ENCODE measurements at regions not wholly inside any gene's neighbourhood (a gene's known extent, or its start where the extent isn't known, plus 50 kb on each side); places are given as distances from the start of the nearest gene placed in this dataset.
"Not testable (repeated sequence)": the region's sequence is repeated elsewhere in the genome, so short reads cannot be mapped to it uniquely, and the experiment has no call there.

DNA sequence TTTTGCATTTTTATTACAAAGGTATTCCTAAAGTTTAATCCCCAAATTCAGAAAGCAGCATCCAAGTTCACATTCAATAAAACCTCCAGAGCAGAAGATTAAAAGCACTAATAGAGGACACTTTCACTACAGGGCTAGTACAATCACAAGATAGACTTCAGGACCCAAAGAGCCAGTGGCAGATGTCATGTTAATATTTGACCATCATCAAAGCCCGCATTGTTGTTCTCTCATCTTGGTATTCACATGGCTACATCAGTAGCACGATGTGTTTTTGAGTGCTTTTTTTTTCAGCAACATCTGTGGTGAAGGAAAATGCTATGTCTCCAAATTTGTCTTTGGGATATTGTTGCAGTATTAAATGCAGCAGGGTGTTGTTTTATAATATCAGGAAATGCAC is 134.3 kb downstream of the ARL4A start:
- Mint-ChIP-seq H3K9me3 (no peaks in the 10 kb centered on the region), H3K36me3 (ENCODE audit: low read depth) (no peaks in the 10 kb centered on the region), H3K27ac (no peak overlapping the region), H3K4me1 (no peaks in the 10 kb centered on the region), H3K27me3 (no peaks in the 10 kb centered on the region), H3K4me3 (no peak overlapping the region)
- ChIA-PET POLR2A (no interaction called here), CTCF (no interaction called here)
- no peak for DNase-seq

DNA sequence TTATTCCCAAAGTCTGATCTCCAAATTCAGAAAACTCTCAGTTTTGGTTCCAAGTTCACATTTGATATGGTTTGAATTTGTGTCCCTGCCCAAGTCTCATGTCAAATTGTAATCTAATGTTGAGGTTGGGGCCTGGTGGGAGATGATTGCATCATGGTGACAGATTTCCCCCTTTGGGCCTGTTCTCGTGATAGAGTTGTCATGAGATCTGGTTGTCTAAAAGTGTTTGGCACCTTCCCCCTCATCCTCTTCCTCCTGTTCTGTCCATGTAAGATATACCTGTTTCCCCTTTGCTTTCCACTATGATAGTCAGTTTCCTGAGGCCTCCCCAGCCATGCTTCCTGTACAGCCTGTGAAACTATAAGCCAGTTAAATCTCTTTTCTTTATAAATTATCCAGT is 138.6 kb downstream of the ARL4A start:
- H3K27me3 Mint-ChIP-seq = no peaks in the 10 kb centered on the region
- no peaks in the 10 kb centered on the region for H3K9me3 Mint-ChIP-seq
- POLR2A ChIA-PET = no interaction called here
- H3K27ac Mint-ChIP-seq = no peak overlapping the region
- H3K36me3 Mint-ChIP-seq (ENCODE audit: low read depth) = no peaks in the 10 kb centered on the region
- CTCF ChIA-PET = no interaction called here
- H3K4me1 Mint-ChIP-seq = no peaks in the 10 kb centered on the region
- DNase-seq = no peak
- no peak overlapping the region for H3K4me3 Mint-ChIP-seq

DNA sequence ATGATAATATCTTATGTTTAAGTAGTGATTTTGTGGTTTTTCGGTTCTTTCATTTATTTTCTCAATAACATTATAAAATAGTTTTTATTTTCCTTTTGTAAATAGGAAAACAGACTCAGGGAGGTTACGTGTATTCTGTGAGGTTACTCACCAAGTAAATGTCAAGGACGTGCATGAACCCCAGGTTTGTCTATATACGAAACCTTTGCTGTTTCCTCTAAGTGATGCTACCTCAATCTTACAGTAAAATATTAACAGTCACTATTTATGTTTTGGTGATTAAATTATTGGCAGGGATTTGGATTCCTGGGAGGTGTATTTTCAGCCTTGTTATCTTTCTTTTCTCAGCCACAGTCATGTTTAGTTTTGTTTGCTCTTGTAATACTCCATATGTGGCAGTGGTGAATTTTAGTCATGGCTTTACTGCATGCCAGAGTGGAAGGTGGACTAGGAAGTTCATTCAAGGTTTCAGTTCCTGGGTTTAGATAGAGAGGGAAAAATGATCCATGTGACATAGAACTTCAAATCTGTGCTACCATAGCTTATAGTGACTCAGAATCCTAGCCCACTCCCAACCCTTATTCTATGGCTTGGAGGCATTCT is 139.9 kb downstream of the ARL4A start:
- no peaks in the 10 kb centered on the region for H3K9me3 Mint-ChIP-seq
- H3K36me3 Mint-ChIP-seq (ENCODE audit: low read depth) = no peaks in the 10 kb centered on the region
- H3K27ac Mint-ChIP-seq = no peak overlapping the region
- no peak for DNase-seq
- H3K4me1 Mint-ChIP-seq = no peaks in the 10 kb centered on the region
- ChIA-PET CTCF (no interaction called here), POLR2A (no interaction called here)
- H3K27me3 Mint-ChIP-seq = no peaks in the 10 kb centered on the region
- no peak overlapping the region for H3K4me3 Mint-ChIP-seq

DNA sequence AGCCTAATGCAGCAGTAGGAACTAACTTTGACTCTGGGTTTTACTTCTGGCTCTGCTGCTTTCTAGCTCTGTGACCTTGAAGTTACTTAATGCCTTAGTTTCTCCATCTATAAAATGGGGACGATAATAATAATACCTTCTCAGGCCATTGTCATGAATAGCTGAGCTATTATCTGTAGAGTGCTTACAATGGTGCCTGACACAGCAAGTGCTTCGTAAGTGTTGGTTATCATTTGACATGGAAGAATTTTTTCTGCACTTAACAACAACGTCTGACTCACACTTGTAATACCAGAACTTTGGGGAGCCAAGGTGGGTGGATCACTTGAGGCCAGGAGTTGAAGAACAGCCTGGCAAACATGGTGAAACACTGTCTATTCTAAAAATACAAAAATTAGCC is 140.5 kb downstream of the ARL4A start:
- ChIA-PET POLR2A (no interaction called here), CTCF (no interaction called here)
- Mint-ChIP-seq H3K36me3 (ENCODE audit: low read depth) (no peaks in the 10 kb centered on the region), H3K27me3 (no peaks in the 10 kb centered on the region), H3K9me3 (peaks cover 3% of the 10 kb centered on the region), H3K27ac (no peak overlapping the region), H3K4me3 (no peak overlapping the region), H3K4me1 (no peaks in the 10 kb centered on the region)
- DNase-seq = no peak

DNA sequence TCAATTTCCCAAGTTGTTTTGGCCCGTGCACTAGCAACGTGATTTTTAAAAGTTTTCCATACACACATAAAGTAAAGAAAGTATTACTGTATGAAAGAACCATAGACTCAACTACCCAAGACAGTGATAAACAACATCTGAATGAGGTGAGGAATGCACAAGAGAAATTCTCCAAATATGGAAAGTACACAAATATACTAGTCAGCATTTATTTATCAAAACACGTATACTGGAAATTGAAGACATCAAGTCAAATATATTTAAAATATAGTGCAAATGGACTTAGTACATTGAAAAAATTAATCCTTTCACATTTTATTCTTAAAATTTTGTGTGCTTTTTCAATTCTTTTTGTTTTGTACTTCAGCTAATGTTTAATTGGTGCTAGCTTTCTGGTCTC is 143.6 kb downstream of the ARL4A start:
- ChIA-PET CTCF (no interaction called here), POLR2A (no interaction called here)
- Mint-ChIP-seq H3K4me1 (no peaks in the 10 kb centered on the region), H3K9me3 (peaks cover 15% of the 10 kb centered on the region), H3K4me3 (no peak overlapping the region), H3K36me3 (ENCODE audit: low read depth) (no peaks in the 10 kb centered on the region), H3K27ac (no peak overlapping the region), H3K27me3 (no peaks in the 10 kb centered on the region)
- DNase-seq = no peak

DNA sequence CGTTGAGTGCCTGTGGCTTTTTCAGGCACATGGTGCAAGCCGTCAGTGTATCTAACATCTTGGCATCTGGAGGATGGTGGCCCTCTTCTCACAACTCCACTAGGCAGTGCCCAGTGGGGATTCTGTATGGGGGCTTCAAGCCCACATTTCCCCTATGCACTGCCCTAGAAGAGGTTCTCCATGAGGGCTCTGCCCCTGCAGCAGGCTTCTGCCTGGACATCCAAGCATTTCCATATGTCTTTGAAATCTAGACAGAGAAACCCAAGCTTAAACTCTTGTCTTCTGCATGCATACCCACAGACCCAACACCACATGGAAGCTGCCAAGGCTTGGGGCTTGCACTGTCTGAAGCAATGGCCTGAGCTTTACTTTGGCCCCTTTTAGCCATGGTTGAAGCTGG is 146.4 kb downstream of the ARL4A start:
- peaks cover 15% of the 10 kb centered on the region for H3K9me3 Mint-ChIP-seq
- H3K36me3 Mint-ChIP-seq (ENCODE audit: low read depth) = no peaks in the 10 kb centered on the region
- no peak overlapping the region for H3K27ac Mint-ChIP-seq
- H3K4me3 Mint-ChIP-seq = no peak overlapping the region
- H3K4me1 Mint-ChIP-seq = no peaks in the 10 kb centered on the region
- POLR2A ChIA-PET = no interaction called here
- CTCF ChIA-PET = no interaction called here
- no peak for DNase-seq
- H3K27me3 Mint-ChIP-seq = no peaks in the 10 kb centered on the region

DNA sequence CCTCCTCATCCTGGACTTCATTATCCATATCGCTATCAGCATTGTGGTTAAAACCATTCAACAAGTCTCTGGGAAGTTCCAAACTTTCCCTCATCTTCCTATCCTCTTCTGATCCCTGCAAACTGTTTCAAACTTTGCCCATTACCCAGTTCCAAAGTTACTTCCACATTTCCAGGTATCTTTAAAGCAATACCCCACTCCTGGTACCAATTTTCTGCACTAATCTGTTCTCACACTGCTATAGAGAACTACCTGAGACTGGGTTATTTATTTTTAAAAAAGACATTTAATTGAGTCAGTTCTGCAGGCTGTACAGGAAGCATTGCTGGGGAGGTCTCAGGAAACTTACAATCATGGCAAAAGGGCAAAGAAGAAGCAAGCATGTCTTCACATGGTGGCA is 147.3 kb downstream of the ARL4A start:
- Mint-ChIP-seq H3K27me3 (no peaks in the 10 kb centered on the region), H3K4me3 (no peak overlapping the region), H3K27ac (no peak overlapping the region), H3K4me1 (no peaks in the 10 kb centered on the region), H3K36me3 (ENCODE audit: low read depth) (no peaks in the 10 kb centered on the region), H3K9me3 (peaks cover 15% of the 10 kb centered on the region)
- POLR2A ChIA-PET = no interaction called here
- CTCF ChIA-PET = no interaction called here
- DNase-seq = no peak

DNA sequence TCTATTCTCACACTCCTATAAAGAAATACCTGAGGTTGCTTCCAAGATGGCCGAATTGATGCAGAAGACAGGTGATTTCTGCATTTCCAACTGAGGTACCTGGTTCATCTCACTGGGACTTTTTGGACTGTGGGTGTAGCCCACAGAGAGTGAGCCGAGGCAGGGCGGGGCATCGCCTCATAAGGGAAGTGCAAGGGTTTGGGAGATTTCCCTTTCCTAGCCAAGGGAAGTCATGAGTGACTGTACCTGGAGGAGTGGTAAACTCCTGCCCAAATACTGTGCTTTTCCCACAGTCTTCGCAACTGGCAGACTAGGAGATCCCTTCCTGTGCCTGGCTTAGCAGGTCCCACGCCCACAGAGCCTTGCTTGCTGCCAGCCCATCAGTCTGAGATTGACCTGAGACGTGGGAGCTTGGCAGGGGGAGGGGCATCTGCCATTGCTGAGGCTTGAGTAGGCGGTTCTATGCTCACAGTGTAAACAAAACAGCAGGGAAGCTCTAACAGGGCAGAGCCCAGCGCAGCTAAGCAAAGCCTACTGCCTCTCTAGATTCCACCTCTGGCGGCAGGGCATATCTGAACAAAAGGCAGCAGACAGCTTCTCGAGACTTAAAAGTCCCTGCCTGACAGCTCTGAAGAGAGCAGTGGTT is 152.2 kb downstream of the ARL4A start:
- CTCF ChIA-PET = no interaction called here
- Mint-ChIP-seq H3K36me3 (ENCODE audit: low read depth) (no peaks in the 10 kb centered on the region), H3K27ac (no peak overlapping the region), H3K27me3 (peaks cover 1% of the 10 kb centered on the region), H3K4me3 (no peak overlapping the region), H3K4me1 (no peaks in the 10 kb centered on the region), H3K9me3 (peaks cover 4% of the 10 kb centered on the region)
- POLR2A ChIA-PET = no interaction called here
- no peak for DNase-seq

DNA sequence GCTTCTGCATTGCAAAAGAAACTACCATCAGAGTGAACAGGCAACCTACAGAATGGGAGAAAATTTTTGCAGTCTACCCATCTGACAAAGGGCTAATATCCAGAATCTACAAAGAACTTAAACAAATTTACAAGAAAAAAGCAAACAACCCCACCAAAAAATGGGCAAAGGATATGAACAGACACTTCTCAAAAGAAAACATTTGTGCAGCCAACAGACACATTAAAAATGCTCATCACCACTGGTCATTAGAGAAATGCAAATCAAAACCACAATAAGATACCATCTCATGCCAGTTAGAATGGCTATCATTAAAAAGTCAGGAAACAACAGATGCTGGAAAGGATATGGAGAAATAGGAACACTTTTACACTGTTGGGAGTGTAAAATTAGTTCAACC is 157.3 kb downstream of the ARL4A start:
- POLR2A ChIA-PET; H3K4me3 Mint-ChIP-seq; DNase-seq; CTCF ChIA-PET; H3K9me3 Mint-ChIP-seq; H3K27me3 Mint-ChIP-seq; H3K36me3 Mint-ChIP-seq (ENCODE audit: low read depth); H3K27ac Mint-ChIP-seq; H3K4me1 Mint-ChIP-seq: not testable (repeated sequence)

DNA sequence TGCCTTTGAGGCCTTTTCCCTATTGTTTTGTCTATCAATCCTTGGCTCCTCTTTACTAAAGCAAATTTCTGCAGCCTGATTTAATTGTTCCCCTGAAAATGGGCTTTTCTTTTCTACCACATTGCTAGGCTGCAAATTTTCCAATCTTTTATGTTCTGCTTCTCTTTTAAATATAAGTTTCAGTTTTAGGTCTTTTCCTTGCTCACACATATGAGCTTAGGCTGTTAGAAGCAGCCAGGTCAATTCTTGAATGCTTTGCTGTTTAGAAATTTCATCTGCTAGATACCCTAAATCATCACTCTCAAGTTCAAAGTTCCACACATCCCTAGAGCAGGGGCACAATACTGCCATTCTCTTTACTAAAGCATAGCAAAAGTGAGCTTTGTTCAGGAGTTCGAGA is 159.6 kb downstream of the ARL4A start:
- Mint-ChIP-seq H3K27ac (no peak overlapping the region), H3K4me3 (no peak overlapping the region), H3K36me3 (ENCODE audit: low read depth) (no peaks in the 10 kb centered on the region), H3K9me3 (no peaks in the 10 kb centered on the region), H3K27me3 (peaks cover 3% of the 10 kb centered on the region), H3K4me1 (no peaks in the 10 kb centered on the region)
- DNase-seq = no peak
- ChIA-PET POLR2A (no interaction called here), CTCF (no interaction called here)

DNA sequence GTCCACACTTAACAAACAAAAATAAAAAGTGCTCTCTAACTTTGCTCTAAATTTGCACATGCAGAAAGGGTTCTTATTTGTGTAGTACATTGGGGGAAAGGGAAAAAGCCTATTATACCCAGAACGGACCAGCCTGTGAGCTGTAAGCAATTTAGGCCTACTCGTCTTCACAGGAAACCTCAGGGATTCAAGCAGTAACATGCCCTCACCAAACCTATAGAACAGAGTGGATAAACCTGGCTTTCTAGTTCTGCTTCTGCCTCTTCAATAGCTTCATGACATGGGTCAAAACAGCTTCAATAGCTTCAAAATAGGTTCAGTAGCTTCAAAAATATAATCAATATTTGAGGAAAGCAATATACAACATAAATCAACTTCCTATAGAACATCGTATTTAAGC is 163.7 kb downstream of the ARL4A start:
- no peak for DNase-seq
- Mint-ChIP-seq H3K27me3 (peaks cover 1% of the 10 kb centered on the region), H3K4me1 (no peaks in the 10 kb centered on the region), H3K27ac (no peak overlapping the region), H3K36me3 (ENCODE audit: low read depth) (no peaks in the 10 kb centered on the region), H3K9me3 (no peaks in the 10 kb centered on the region), H3K4me3 (no peak overlapping the region)
- CTCF ChIA-PET = interaction anchor here (1.8 kb wide), 1 partner anchor 165 kb away, joined by 4 read pairs; the partner anchor contains the start of gene ARL4A
- POLR2A ChIA-PET = no interaction called here

DNA sequence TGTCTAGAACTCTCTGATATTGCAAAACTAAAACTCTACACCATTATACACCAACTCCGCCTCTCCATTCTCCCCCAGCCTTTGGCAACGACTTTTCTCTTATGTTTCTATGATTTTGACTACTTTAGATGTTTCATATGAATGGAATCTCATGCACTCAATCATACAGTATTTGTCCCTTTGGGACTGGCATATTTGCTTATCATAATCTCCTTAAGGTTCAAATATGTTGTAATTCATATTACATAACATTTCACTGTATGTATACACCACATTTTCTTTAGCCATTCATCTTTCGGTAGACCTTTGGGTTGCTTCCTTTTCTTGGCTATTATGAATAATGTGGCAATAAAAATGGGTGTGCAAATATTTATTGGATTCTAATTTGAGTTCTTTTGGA is 164.4 kb downstream of the ARL4A start:
- POLR2A ChIA-PET = no interaction called here
- CTCF ChIA-PET = interaction anchor here (1.8 kb wide), 1 partner anchor 165 kb away, joined by 4 read pairs; the partner anchor contains the start of gene ARL4A
- no peaks in the 10 kb centered on the region for H3K4me1 Mint-ChIP-seq
- H3K27ac Mint-ChIP-seq = no peak overlapping the region
- no peaks in the 10 kb centered on the region for H3K9me3 Mint-ChIP-seq
- no peaks in the 10 kb centered on the region for H3K36me3 Mint-ChIP-seq (ENCODE audit: low read depth)
- peaks cover 1% of the 10 kb centered on the region for H3K27me3 Mint-ChIP-seq
- H3K4me3 Mint-ChIP-seq = no peak overlapping the region
- no peak for DNase-seq

DNA sequence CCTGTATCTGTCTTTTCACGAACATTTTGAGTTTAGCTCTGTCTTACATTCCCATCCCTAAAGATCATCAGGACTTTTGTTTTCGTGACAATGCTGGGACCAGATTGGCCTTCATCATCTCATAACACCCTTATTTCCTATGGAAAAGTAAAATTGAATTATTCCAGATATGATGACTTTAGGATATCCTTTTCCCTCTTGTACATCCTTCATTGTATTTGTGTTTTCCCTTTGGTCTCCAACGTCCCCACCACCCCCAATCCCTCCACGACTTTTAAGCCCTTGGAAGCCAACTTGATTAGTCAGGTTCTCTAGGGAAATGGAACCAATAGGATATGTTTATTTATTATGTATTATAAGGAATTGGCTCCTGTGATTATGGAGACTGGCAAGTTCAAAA is 167.6 kb downstream of the ARL4A start:
- no peaks in the 10 kb centered on the region for H3K9me3 Mint-ChIP-seq
- ChIA-PET POLR2A (no interaction called here), CTCF (no interaction called here)
- no peaks in the 10 kb centered on the region for H3K36me3 Mint-ChIP-seq (ENCODE audit: low read depth)
- no peaks in the 10 kb centered on the region for H3K4me1 Mint-ChIP-seq
- no peak for DNase-seq
- H3K4me3 Mint-ChIP-seq = no peak overlapping the region
- no peak overlapping the region for H3K27ac Mint-ChIP-seq
- H3K27me3 Mint-ChIP-seq = no peaks in the 10 kb centered on the region

DNA sequence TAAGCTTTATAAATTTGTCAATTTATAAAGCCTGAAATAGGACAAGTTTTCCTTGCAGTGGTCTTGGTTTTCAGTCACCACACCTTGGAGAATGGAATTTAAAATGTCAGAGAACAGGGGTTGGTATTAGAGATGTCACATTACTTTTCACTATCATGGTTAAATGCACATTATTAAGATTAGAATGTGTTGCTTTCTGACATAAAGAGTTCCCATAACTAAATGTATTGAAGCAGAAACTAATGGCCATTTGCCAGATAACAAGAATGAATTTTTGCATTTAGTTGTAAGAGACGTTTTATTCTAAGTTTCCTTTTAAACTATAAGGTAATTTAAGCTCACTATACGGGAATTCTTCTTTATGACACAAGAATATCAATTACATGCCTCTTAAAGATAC is 172.3 kb downstream of the ARL4A start:
- H3K27me3 Mint-ChIP-seq = no peaks in the 10 kb centered on the region
- CTCF ChIA-PET = no interaction called here
- H3K9me3 Mint-ChIP-seq = no peaks in the 10 kb centered on the region
- no peak for DNase-seq
- no peak overlapping the region for H3K4me3 Mint-ChIP-seq
- H3K36me3 Mint-ChIP-seq (ENCODE audit: low read depth) = no peaks in the 10 kb centered on the region
- H3K27ac Mint-ChIP-seq = no peak overlapping the region
- POLR2A ChIA-PET = no interaction called here
- H3K4me1 Mint-ChIP-seq = no peaks in the 10 kb centered on the region
